ENCODE measurements at regions not wholly inside any gene's neighbourhood (a gene's known extent, or its start where the extent isn't known, plus 50 kb on each side); places are given as distances from the start of the nearest gene placed in this dataset.

DNA sequence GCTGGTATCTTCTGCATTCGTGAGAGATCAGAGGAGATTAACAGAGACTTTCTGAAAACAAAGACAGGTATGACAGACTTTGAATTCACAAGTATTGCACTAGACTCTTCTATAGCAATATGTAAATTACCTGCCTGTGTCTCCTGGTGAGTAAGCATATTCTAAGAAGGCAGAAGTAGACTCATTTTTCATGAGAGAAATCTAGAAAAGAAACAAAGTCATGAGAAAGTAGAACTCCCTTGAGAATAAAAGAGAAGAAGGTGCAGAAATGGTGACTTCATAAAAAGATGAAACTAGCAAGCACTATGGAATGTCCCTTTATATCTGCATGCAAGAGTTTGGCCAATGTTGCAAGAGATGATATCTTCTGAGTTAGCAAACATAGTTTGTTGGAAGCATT is 419.8 kb downstream of the DMRT2 start:
- no peak for TF ChIP-seq POLR2A (IDR thresholded peaks at IDR 0.05)
- TF ChIP-seq, protein P1, sequence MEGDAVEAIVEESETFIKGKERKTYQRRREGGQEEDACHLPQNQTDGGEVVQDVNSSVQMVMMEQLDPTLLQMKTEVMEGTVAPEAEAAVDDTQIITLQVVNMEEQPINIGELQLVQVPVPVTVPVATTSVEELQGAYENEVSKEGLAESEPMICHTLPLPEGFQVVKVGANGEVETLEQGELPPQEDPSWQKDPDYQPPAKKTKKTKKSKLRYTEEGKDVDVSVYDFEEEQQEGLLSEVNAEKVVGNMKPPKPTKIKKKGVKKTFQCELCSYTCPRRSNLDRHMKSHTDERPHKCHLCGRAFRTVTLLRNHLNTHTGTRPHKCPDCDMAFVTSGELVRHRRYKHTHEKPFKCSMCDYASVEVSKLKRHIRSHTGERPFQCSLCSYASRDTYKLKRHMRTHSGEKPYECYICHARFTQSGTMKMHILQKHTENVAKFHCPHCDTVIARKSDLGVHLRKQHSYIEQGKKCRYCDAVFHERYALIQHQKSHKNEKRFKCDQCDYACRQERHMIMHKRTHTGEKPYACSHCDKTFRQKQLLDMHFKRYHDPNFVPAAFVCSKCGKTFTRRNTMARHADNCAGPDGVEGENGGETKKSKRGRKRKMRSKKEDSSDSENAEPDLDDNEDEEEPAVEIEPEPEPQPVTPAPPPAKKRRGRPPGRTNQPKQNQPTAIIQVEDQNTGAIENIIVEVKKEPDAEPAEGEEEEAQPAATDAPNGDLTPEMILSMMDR (IDR thresholded peaks at IDR 0.05) = no peak
- 81 to 85% methylated on average over 1 of the region's 1 CpG for WGBS, 2 donors
- Histone ChIP-seq H3K36me3 (ENCODE audit: low read depth, missing control alignments) (no peaks in the 10 kb centered on the region), H3K27ac (no peak overlapping the region), H3K4me1 (no peaks in the 10 kb centered on the region), H3K4me3 (no peak overlapping the region), H3K9me3 (no peaks in the 10 kb centered on the region), H3K27me3 (no peaks in the 10 kb centered on the region)
- DNase-seq = no peak
- intact Hi-C loops (cut with DNase I; ENCODE audit: low total_unique reads) = no loop called here

GRCh38 chr9:1473956-1474634 is 423.9 kb downstream of the DMRT2 start:
- no peaks in the 10 kb centered on the region for H3K4me1 ChIP-seq
- H3K27me3 ChIP-seq = no peaks in the 10 kb centered on the region
- H3K36me3 ChIP-seq (ENCODE audit: low read depth, missing control alignments) = no peaks in the 10 kb centered on the region
- no peak overlapping the region for H3K27ac ChIP-seq
- no peak for TF ChIP-seq POLR2A (IDR thresholded peaks at IDR 0.05)
- H3K9me3 ChIP-seq = no peaks in the 10 kb centered on the region
- H3K4me3 ChIP-seq = no peak overlapping the region
- intact Hi-C loops (cut with DNase I; ENCODE audit: low total_unique reads) = no loop called here
- 55 to 81% methylated on average over 3 of the region's 3 CpGs for WGBS, 2 donors
- no peak for DNase-seq

- H3K4me1 ChIP-seq = no peaks in the 10 kb centered on the region
- 43 to 69% methylated on average over 1 of the region's 1 CpG for WGBS, 2 donors
- no peaks in the 10 kb centered on the region for H3K27me3 ChIP-seq
- DNase-seq = no peak
- H3K36me3 ChIP-seq (ENCODE audit: low read depth, missing control alignments) = no peaks in the 10 kb centered on the region
- H3K9me3 ChIP-seq = no peaks in the 10 kb centered on the region
- TF ChIP-seq, protein P1 (IDR thresholded peaks at IDR 0.05) = no peak
- TF ChIP-seq POLR2A (IDR thresholded peaks at IDR 0.05) = no peak
- H3K4me3 ChIP-seq = no peak overlapping the region
- intact Hi-C loops (cut with DNase I; ENCODE audit: low total_unique reads) = no loop called here
- no peak overlapping the region for H3K27ac ChIP-seq
These were observed 424.5 kb downstream of the DMRT2 start for GRCh38 chr9:1474671-1475070.

GRCh38 chr9:1490341-1491232 is 440.4 kb downstream of the DMRT2 start:
- H3K27ac ChIP-seq = no peak overlapping the region
- 61 to 62% methylated on average over 8 of the region's 8 CpGs for WGBS, 2 donors
- intact Hi-C loops (cut with DNase I; ENCODE audit: low total_unique reads) = no loop called here

GRCh38 chr9:1492156-1492555 is 442.0 kb downstream of the DMRT2 start:
- intact Hi-C loops (cut with DNase I; ENCODE audit: low total_unique reads) = no loop called here
- DNase-seq = no peak
- TF ChIP-seq POLR2A (IDR thresholded peaks at IDR 0.05) = no peak
- TF ChIP-seq, protein P1 (IDR thresholded peaks at IDR 0.05) = no peak
- Histone ChIP-seq H3K36me3 (ENCODE audit: low read depth, missing control alignments) (no peaks in the 10 kb centered on the region), H3K27me3 (no peaks in the 10 kb centered on the region), H3K4me3 (no peak overlapping the region), H3K27ac (no peak overlapping the region), H3K4me1 (no peaks in the 10 kb centered on the region), H3K9me3 (no peaks in the 10 kb centered on the region)
- WGBS, 2 donors = 73 to 83% methylated on average over 3 of the region's 3 CpGs

More at GRCh38 chr9:1490341-1491232, 440.4 kb downstream of the DMRT2 start:
- no peaks in the 10 kb centered on the region for H3K4me1 ChIP-seq
- TF ChIP-seq, protein P1 (IDR thresholded peaks at IDR 0.05) = no peak
- no peak for TF ChIP-seq POLR2A (IDR thresholded peaks at IDR 0.05)
- no peaks in the 10 kb centered on the region for H3K36me3 ChIP-seq (ENCODE audit: low read depth, missing control alignments)
- no peaks in the 10 kb centered on the region for H3K9me3 ChIP-seq
- DNase-seq = no peak
- H3K27me3 ChIP-seq = no peaks in the 10 kb centered on the region
- H3K4me3 ChIP-seq = no peak overlapping the region

All from testis (tissue), 2 donors.